ENCODE measurements at regions not wholly inside any gene's neighbourhood (a gene's known extent, or its start where the extent isn't known, plus 50 kb on each side); places are given as distances from the start of the nearest gene placed in this dataset.
"Not testable (repeated sequence)": the region's sequence is repeated elsewhere in the genome, so short reads cannot be mapped to it uniquely, and the experiment has no call there.

GRCh38 chr2:117613101-117613500, 201.4 kb upstream of the DDX18 start:
- H3K36me3 Mint-ChIP-seq (ENCODE audit: low read depth) = no peaks in the 10 kb centered on the region
- DNase-seq (no peak), ATAC-seq (no peak)
- H3K9me3 Mint-ChIP-seq = no peaks in the 10 kb centered on the region
- H3K4me1 Mint-ChIP-seq = no peaks in the 10 kb centered on the region
- H3K27me3 Mint-ChIP-seq = no peaks in the 10 kb centered on the region
- no peak overlapping the region for H3K4me3 Mint-ChIP-seq
- H3K27ac Mint-ChIP-seq = no peak overlapping the region

GRCh38 chr2:117614296-117614695, 200.2 kb upstream of the DDX18 start:
- Mint-ChIP-seq H3K4me3 (no peak overlapping the region), H3K4me1 (no peaks in the 10 kb centered on the region), H3K9me3 (no peaks in the 10 kb centered on the region), H3K36me3 (ENCODE audit: low read depth) (no peaks in the 10 kb centered on the region), H3K27ac (no peak overlapping the region), H3K27me3 (no peaks in the 10 kb centered on the region)
- ATAC-seq = no peak
- no peak for DNase-seq

GRCh38 chr2:117614823-117615534, 199.5 kb upstream of the DDX18 start:
- Mint-ChIP-seq H3K9me3 (no peaks in the 10 kb centered on the region), H3K36me3 (ENCODE audit: low read depth) (no peaks in the 10 kb centered on the region), H3K27ac (no peak overlapping the region), H3K4me3 (no peak overlapping the region), H3K4me1 (no peaks in the 10 kb centered on the region), H3K27me3 (no peaks in the 10 kb centered on the region)
- DNase-seq (no peak), ATAC-seq (no peak)

GRCh38 chr2:117618607-117619006, 195.9 kb upstream of the DDX18 start:
- no peak for DNase-seq
- H3K4me1 Mint-ChIP-seq = no peaks in the 10 kb centered on the region
- H3K27me3 Mint-ChIP-seq = no peaks in the 10 kb centered on the region
- no peak for ATAC-seq
- H3K36me3 Mint-ChIP-seq (ENCODE audit: low read depth) = no peaks in the 10 kb centered on the region
- H3K4me3 Mint-ChIP-seq = no peak overlapping the region
- no peak overlapping the region for H3K27ac Mint-ChIP-seq
- H3K9me3 Mint-ChIP-seq = no peaks in the 10 kb centered on the region

- H3K9me3 Mint-ChIP-seq = peaks cover 3% of the 10 kb centered on the region
Observed at GRCh38 chr2:117621326-117621725, 193.2 kb upstream of the DDX18 start.

GRCh38 chr2:117623175-117623574, 191.3 kb upstream of the DDX18 start:
- not testable (repeated sequence) for H3K4me1 Mint-ChIP-seq; H3K27ac Mint-ChIP-seq; H3K27me3 Mint-ChIP-seq; DNase-seq; H3K36me3 Mint-ChIP-seq (ENCODE audit: low read depth); ATAC-seq; H3K4me3 Mint-ChIP-seq; H3K9me3 Mint-ChIP-seq

More at GRCh38 chr2:117621326-117621725, 193.2 kb upstream of the DDX18 start:
- Mint-ChIP-seq H3K27ac (no peak overlapping the region), H3K4me3 (no peak overlapping the region), H3K36me3 (ENCODE audit: low read depth) (no peaks in the 10 kb centered on the region), H3K4me1 (no peaks in the 10 kb centered on the region), H3K27me3 (no peaks in the 10 kb centered on the region)
- ATAC-seq (no peak), DNase-seq (no peak)

- Mint-ChIP-seq H3K36me3 (ENCODE audit: low read depth) (no peaks in the 10 kb centered on the region), H3K9me3 (peaks cover 14% of the 10 kb centered on the region), H3K4me1 (no peaks in the 10 kb centered on the region), H3K27ac (no peak overlapping the region), H3K4me3 (no peak overlapping the region), H3K27me3 (peaks cover 2% of the 10 kb centered on the region)
- ATAC-seq (no peak), DNase-seq (no peak)
Observed at GRCh38 chr2:117631152-117631945, 183.1 kb upstream of the DDX18 start.

- no peaks in the 10 kb centered on the region for H3K4me1 Mint-ChIP-seq
- H3K27ac Mint-ChIP-seq = no peak overlapping the region
- H3K4me3 Mint-ChIP-seq = no peak overlapping the region
- peaks cover 8% of the 10 kb centered on the region for H3K9me3 Mint-ChIP-seq
- no peaks in the 10 kb centered on the region for H3K36me3 Mint-ChIP-seq (ENCODE audit: low read depth)
- ATAC-seq = no peak
- no peak for DNase-seq
- H3K27me3 Mint-ChIP-seq = peaks cover 2% of the 10 kb centered on the region
Observed at GRCh38 chr2:117635481-117635880, 179.0 kb upstream of the DDX18 start.

- no peak overlapping the region for H3K27ac Mint-ChIP-seq
- H3K36me3 Mint-ChIP-seq (ENCODE audit: low read depth) = no peaks in the 10 kb centered on the region
- no peaks in the 10 kb centered on the region for H3K27me3 Mint-ChIP-seq
- no peak for ATAC-seq
- H3K4me3 Mint-ChIP-seq = no peak overlapping the region
- no peak for DNase-seq
- no peaks in the 10 kb centered on the region for H3K4me1 Mint-ChIP-seq
- H3K9me3 Mint-ChIP-seq = no peaks in the 10 kb centered on the region
Observed at GRCh38 chr2:117639401-117639800, 175.1 kb upstream of the DDX18 start.

- Mint-ChIP-seq H3K4me3 (no peak overlapping the region), H3K4me1 (no peaks in the 10 kb centered on the region), H3K9me3 (peaks cover 5% of the 10 kb centered on the region), H3K36me3 (ENCODE audit: low read depth) (no peaks in the 10 kb centered on the region), H3K27ac (no peak overlapping the region), H3K27me3 (no peaks in the 10 kb centered on the region)
- ATAC-seq (no peak), DNase-seq (no peak)
Observed at GRCh38 chr2:117644403-117644802, 170.1 kb upstream of the DDX18 start.

GRCh38 chr2:117645458-117645857, 169.0 kb upstream of the DDX18 start:
- no peak overlapping the region for H3K27ac Mint-ChIP-seq
- peaks cover 5% of the 10 kb centered on the region for H3K9me3 Mint-ChIP-seq
- no peaks in the 10 kb centered on the region for H3K36me3 Mint-ChIP-seq (ENCODE audit: low read depth)
- DNase-seq = no peak
- no peak for ATAC-seq
- no peak overlapping the region for H3K4me3 Mint-ChIP-seq
- H3K27me3 Mint-ChIP-seq = no peaks in the 10 kb centered on the region
- no peaks in the 10 kb centered on the region for H3K4me1 Mint-ChIP-seq

GRCh38 chr2:117646099-117646498, 168.4 kb upstream of the DDX18 start:
- no peak for DNase-seq
- peaks cover 5% of the 10 kb centered on the region for H3K9me3 Mint-ChIP-seq
- no peak for ATAC-seq
- no peaks in the 10 kb centered on the region for H3K36me3 Mint-ChIP-seq (ENCODE audit: low read depth)
- H3K4me3 Mint-ChIP-seq = no peak overlapping the region
- H3K4me1 Mint-ChIP-seq = no peaks in the 10 kb centered on the region
- H3K27me3 Mint-ChIP-seq = no peaks in the 10 kb centered on the region
- H3K27ac Mint-ChIP-seq = no peak overlapping the region

- no peak for DNase-seq
- H3K27me3 Mint-ChIP-seq = no peaks in the 10 kb centered on the region
- no peak for ATAC-seq
- H3K4me3 Mint-ChIP-seq = no peak overlapping the region
- H3K36me3 Mint-ChIP-seq (ENCODE audit: low read depth) = no peaks in the 10 kb centered on the region
- no peak overlapping the region for H3K27ac Mint-ChIP-seq
- H3K9me3 Mint-ChIP-seq = peaks cover 5% of the 10 kb centered on the region
- no peaks in the 10 kb centered on the region for H3K4me1 Mint-ChIP-seq
Observed at GRCh38 chr2:117646872-117647271, 167.6 kb upstream of the DDX18 start.

- H3K27me3 Mint-ChIP-seq = no peaks in the 10 kb centered on the region
- no peaks in the 10 kb centered on the region for H3K4me1 Mint-ChIP-seq
- no peak overlapping the region for H3K4me3 Mint-ChIP-seq
- no peaks in the 10 kb centered on the region for H3K9me3 Mint-ChIP-seq
- DNase-seq (no peak), ATAC-seq (no peak)
- H3K27ac Mint-ChIP-seq = no peak overlapping the region
- no peaks in the 10 kb centered on the region for H3K36me3 Mint-ChIP-seq (ENCODE audit: low read depth)
Observed at GRCh38 chr2:117656546-117656945, 157.9 kb upstream of the DDX18 start.

GRCh38 chr2:117661619-117662018, 152.9 kb upstream of the DDX18 start:
- H3K27me3 Mint-ChIP-seq = no peaks in the 10 kb centered on the region
- ATAC-seq (no peak), DNase-seq (no peak)
- H3K4me1 Mint-ChIP-seq = no peaks in the 10 kb centered on the region
- H3K27ac Mint-ChIP-seq = no peak overlapping the region
- no peaks in the 10 kb centered on the region for H3K36me3 Mint-ChIP-seq (ENCODE audit: low read depth)
- no peak overlapping the region for H3K4me3 Mint-ChIP-seq
- no peaks in the 10 kb centered on the region for H3K9me3 Mint-ChIP-seq
